GM06990 (cell line): ENCODE measurements at regions not wholly inside any gene's neighbourhood (a gene's known extent, or its start where the extent isn't known, plus 50 kb on each side); places are given as distances from the start of the nearest gene placed in this dataset.

ENCODE experiments used
- DNase-seq: peaks from one replicate; pipeline ENCODE4 v3.0.0-alpha.2; 2011; ENCODE audit not compliant: insufficient read length; ENCODE audit errors: extremely low read depth
- H3K27me3 ChIP-seq: replicated peaks from 2 replicates; pipeline ENCODE4 v1.6.0; 2011; ENCODE audit warnings: low read length; ENCODE audit not compliant: control insufficient read depth, insufficient read depth
- H3K36me3 ChIP-seq: 2 replicates; pipeline ENCODE4 v1.5.1; 2011; ENCODE audit warnings: low read length; ENCODE audit not compliant: control insufficient read depth, insufficient read depth
- H3K4me3 ChIP-seq: replicated peaks from 2 replicates; pipeline ENCODE4 v1.5.1; 2011; ENCODE audit warnings: low read depth, mild to moderate bottlenecking, control low read depth, low read length
- CTCF ChIP-seq: IDR thresholded peaks from 2 replicates; pipeline ENCODE4 v1.5.1; 2011; ENCODE audit warnings: low read length, control low read depth, mild to moderate bottlenecking, inconsistent platforms; ENCODE audit not compliant: insufficient read depth, poor library complexity, severe bottlenecking

GRCh38 chr18:64295839-64296238, 147.0 kb upstream of the LINC00305 start:
- H3K4me3 ChIP-seq: no peak overlapping the region
- TF ChIP-seq CTCF: no peak
- no peaks in the 10 kb centered on the region for H3K36me3 ChIP-seq
- no peak for DNase-seq
- no peaks in the 10 kb centered on the region for H3K27me3 ChIP-seq

- no peak overlapping the region for H3K4me3 ChIP-seq
- no peaks in the 10 kb centered on the region for H3K36me3 ChIP-seq
- TF ChIP-seq CTCF: no peak
- H3K27me3 ChIP-seq: no peaks in the 10 kb centered on the region
- DNase-seq: no peak
Observed at GRCh38 chr18:64294967-64295366, 146.1 kb upstream of the LINC00305 start.

GRCh38 chr18:64288432-64288831, 139.5 kb upstream of the LINC00305 start:
- Histone ChIP-seq H3K36me3 (no peaks in the 10 kb centered on the region), H3K4me3 (no peak overlapping the region), H3K27me3 (no peaks in the 10 kb centered on the region)
- DNase-seq: no peak
- no peak for TF ChIP-seq CTCF

- no peak for TF ChIP-seq CTCF
- H3K27me3 ChIP-seq: no peaks in the 10 kb centered on the region
- no peak for DNase-seq
- no peak overlapping the region for H3K4me3 ChIP-seq
- no peaks in the 10 kb centered on the region for H3K36me3 ChIP-seq
Observed at GRCh38 chr18:64287926-64288325, 139.0 kb upstream of the LINC00305 start.

- Histone ChIP-seq H3K27me3 (no peaks in the 10 kb centered on the region), H3K36me3 (no peaks in the 10 kb centered on the region), H3K4me3 (no peak overlapping the region)
- no peak for TF ChIP-seq CTCF
- DNase-seq: no peak
Observed at GRCh38 chr18:64283059-64283458, 134.2 kb upstream of the LINC00305 start.

GRCh38 chr18:64278026-64278425, 129.1 kb upstream of the LINC00305 start:
- no peak for TF ChIP-seq CTCF
- DNase-seq: no peak
- no peak overlapping the region for H3K4me3 ChIP-seq
- no peaks in the 10 kb centered on the region for H3K36me3 ChIP-seq
- no peaks in the 10 kb centered on the region for H3K27me3 ChIP-seq
